IMR-90 (cell line): ENCODE measurements at regions not wholly inside any gene's neighbourhood (a gene's known extent, or its start where the extent isn't known, plus 50 kb on each side); places are given as distances from the start of the nearest gene placed in this dataset.

Experiments used
- CEBPB ChIP-seq: IDR thresholded peaks from 2 replicates; pipeline ENCODE4 v1.6.1; 2012; ENCODE audit warnings: low read depth, low read length, improper control_type of control experiment
- CTCF ChIP-seq: conservative IDR thresholded peaks from 2 replicates; pipeline ENCODE4 v1.5.1; 2012; ENCODE audit warnings: mild to moderate bottlenecking, low read depth, low read length, improper control_type of control experiment
- ELK1 ChIP-seq: fragments of 150-350 bp; IDR thresholded peaks from 2 replicates; pipeline ENCODE4 v1.6.1; 2016; ENCODE audit warnings: low read depth, mild to moderate bottlenecking, low read length, moderate library complexity, borderline replicate concordance
- MAZ ChIP-seq: IDR thresholded peaks from 2 replicates; pipeline ENCODE4 v1.6.1; 2012; ENCODE audit warnings: low read depth, mild to moderate bottlenecking, low read length, improper control_type of control experiment, moderate library complexity, borderline replicate concordance
- POLR2A ChIP-seq: IDR thresholded peaks from 2 replicates; pipeline ENCODE4 v1.6.1; 2012; ENCODE audit warnings: mild to moderate bottlenecking, low read depth, low read length
- RAD21 ChIP-seq: IDR thresholded peaks from 2 replicates; pipeline ENCODE4 v1.6.1; 2012; ENCODE audit warnings: low read length, improper control_type of control experiment
- USF2 ChIP-seq: fragments of 150-350 bp; IDR thresholded peaks from 2 replicates; pipeline ENCODE4 v1.6.1; 2017; ENCODE audit warnings: mild to moderate bottlenecking, antibody characterized with exemption, low read length, low read depth

- TF ChIP-seq POLR2A (no peak), CTCF (no peak), CEBPB (no peak), MAZ (no peak), USF2 (no peak), ELK1 (no peak), RAD21 (no peak)
These were observed 262.6 kb upstream of the CDYL start for GRCh38 chr6:4513561-4513960.
